Islet precursor cell (in vitro differentiated cells): ENCODE measurements at regions not wholly inside any gene's neighbourhood (a gene's known extent, or its start where the extent isn't known, plus 50 kb on each side); places are given as distances from the start of the nearest gene placed in this dataset.

Experiments
- DNase-seq: peaks from one replicate; pipeline ENCODE4 v3.0.0-alpha.2; 2018

- DNase-seq, result no peak
Observed at GRCh38 chr21:35635261-35635660, 425.1 kb downstream of the SETD4 start.

- no peak for DNase-seq
Observed at GRCh38 chr21:35633501-35633900, 426.8 kb downstream of the SETD4 start.

- no peak for DNase-seq
Observed at GRCh38 chr21:35632711-35633110, 427.6 kb downstream of the SETD4 start.

DNA sequence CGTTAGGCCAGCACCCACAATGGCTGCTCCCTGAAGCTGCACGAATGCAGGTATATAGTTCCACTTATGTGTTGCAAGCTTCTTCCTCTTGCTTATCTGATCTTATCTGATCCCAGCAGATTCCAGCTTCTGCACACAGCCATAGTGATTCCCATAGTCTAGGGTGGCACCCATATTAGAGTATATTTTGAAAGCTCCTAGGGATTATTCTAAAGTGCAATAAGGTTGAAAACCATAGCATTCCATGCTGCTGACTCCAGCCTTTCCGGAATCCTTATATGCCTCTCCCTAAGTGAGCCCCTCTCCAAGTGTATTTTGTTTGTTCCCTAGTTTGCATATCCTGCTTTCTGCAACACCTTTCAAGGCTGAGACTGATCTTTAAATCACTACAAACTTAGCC is 432.0 kb downstream of the SETD4 start:
- no peak for DNase-seq

GRCh38 chr21:35627462-35627861 is 432.9 kb downstream of the SETD4 start:
- DNase-seq, result no peak

GRCh38 chr21:35625576-35625975 is 434.8 kb downstream of the SETD4 start:
- no peak for DNase-seq

- DNase-seq, result no peak
Observed at GRCh38 chr21:35624901-35625300, 435.4 kb downstream of the SETD4 start.

- DNase-seq, result no peak
Observed at GRCh38 chr21:35622612-35623011, 437.7 kb downstream of the SETD4 start.

GRCh38 chr21:35619184-35619583 is 441.1 kb downstream of the SETD4 start:
- DNase-seq, result peak; percentile 81

DNA sequence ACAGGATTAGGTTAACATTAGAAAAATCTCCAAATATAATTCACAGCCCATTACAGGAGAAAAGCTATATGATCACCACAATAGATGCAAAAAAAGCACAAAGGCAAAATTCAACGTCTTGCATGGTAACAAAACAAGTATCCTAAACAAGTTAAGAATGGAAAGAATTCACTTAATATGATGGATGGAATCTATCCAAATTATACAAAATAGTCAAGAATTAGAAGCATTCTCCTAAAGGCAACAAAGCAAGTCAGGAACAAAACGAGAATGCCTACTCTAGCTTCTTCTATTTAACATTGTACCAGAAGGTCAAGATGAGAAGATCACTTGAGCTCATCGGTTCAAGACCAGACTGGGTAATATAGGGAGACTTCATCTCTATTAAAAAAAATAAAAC is 442.8 kb downstream of the SETD4 start:
- no peak for DNase-seq

DNA sequence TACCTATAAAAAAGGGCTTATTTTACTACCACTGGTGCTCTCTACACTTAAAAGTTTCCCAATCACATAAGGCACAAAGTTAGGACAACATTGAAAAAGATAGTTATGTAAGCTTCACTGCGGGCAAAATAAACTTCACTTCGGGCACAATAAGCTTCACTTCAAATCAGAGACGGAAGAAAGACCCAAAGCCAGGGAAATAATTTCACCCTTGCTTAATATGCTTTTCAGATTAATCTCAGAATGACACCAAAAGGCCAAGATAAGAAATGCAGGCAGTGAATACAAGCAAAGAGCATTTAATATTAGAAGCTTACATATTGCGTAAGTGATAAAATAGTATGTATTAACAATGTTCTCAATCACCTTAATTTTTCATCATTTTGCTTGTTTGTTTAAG is 444.2 kb downstream of the SETD4 start:
- no peak for DNase-seq

GRCh38 chr21:35615325-35615724 is 445.0 kb downstream of the SETD4 start:
- DNase-seq, result no peak

GRCh38 chr21:35614396-35614921 is 445.9 kb downstream of the SETD4 start:
- DNase-seq, result peak; percentile 86

DNA sequence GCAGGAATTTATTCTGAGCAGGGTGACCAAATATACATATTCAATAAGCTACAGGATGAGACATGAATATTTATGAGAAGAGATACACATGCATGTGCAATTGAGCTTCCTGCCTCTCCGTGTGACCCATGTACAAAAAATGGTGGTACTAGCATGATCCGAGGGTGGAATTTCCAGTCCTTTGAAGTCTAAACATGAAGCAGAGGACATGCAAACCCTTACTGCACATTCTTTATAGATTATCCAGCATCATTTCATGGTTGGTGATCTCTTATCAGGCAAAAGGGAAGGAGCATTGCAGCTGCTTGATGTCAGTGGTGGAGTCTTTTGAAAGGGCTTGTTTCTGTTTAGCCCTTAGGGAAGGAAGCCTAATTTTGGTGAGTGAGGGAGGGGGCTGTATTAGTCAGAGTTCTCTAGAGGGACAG is 448.6 kb downstream of the SETD4 start:
- DNase-seq, result peak; percentile 69

DNA sequence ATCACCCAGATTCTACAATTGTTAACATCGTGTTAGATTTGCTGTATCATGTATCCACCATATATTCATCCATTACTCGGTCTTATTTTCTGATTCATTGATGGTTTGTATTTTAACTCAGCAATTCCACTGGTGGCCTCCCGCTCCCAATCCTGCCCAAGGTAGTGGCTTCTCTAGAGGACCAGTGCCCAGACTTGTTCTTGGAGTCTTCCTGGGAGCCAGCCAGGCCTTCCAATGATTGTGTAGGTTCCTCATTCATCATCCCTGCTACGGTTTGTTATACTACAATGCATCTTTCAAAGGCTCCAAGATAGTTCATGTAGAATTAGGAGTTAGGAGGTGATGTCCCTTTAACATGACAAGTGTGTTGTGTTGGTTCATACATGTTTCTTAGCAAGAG is 451.1 kb downstream of the SETD4 start:
- no peak for DNase-seq

DNA sequence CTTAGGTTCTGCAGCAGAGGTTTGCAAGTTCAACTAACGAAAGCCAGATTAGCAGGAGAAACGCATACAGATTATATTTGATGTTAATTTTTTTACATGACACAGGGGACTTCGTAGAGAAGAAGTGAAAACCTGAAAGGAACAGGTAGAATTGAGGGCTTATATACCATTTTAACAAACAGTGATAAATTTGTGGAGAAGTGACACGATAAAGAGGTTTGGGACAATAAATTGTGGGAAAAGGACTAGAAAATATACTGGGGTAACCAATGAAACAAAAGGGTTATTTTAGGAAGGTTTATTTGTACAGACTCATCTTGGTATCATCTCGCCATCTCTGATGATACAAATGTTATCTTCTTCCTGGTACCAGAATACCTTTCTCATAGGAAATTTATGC is 452.9 kb downstream of the SETD4 start:
- no peak for DNase-seq

GRCh38 chr21:35606578-35606977 is 453.7 kb downstream of the SETD4 start:
- no peak for DNase-seq

GRCh38 chr21:35606146-35606545 is 454.2 kb downstream of the SETD4 start:
- no peak for DNase-seq

DNA sequence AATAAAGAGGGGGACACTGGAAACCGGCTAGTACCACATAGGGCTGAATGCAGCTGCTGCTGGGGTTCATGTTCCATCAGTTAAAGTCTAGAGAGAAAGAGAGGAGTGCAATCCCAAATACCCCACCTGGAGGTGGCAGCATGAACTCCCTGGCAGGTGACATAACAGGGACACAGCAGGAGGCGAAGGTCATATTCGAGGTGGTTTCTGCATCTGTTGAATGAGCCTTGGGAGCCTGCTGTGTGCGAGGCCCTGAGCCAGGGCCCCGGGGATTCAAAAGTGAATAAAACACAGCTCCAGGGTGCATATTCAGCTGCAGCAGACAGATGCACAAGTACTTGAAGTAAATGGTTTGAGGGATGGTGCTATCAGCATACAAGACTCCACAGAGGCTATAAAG is 456.8 kb downstream of the SETD4 start:
- DNase-seq, result no peak

DNA sequence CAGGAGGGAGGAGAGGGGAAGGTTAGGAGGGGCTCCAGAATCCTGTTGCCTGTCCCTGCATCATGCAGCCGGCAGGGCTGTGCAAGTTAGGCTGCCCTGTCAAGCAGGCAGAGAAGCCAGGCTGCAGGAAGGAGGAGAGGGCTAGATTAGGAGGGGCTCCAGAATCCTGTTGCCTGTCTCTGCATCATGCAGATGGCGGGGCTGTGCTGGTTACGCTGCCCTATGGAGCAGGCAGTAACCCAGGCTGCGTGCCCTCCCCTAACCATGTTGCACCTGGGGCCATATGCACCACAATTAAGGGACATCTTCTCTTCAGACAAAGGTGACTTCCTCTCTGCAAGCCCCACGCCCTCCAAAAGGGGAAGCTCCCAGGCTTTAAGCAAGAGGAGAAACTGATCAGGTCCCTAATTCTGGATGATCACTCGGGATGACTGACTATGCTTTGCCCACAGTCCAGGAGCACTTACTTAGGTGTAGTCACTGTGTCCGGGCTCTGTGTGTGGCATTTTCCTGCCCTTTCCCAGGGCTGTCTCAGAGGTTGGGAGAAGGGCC is 457.4 kb downstream of the SETD4 start:
- no peak for DNase-seq

GRCh38 chr21:35601211-35601610 is 459.1 kb downstream of the SETD4 start:
- no peak for DNase-seq

- no peak for DNase-seq
Observed at GRCh38 chr21:35599164-35599563, 461.2 kb downstream of the SETD4 start.

DNA sequence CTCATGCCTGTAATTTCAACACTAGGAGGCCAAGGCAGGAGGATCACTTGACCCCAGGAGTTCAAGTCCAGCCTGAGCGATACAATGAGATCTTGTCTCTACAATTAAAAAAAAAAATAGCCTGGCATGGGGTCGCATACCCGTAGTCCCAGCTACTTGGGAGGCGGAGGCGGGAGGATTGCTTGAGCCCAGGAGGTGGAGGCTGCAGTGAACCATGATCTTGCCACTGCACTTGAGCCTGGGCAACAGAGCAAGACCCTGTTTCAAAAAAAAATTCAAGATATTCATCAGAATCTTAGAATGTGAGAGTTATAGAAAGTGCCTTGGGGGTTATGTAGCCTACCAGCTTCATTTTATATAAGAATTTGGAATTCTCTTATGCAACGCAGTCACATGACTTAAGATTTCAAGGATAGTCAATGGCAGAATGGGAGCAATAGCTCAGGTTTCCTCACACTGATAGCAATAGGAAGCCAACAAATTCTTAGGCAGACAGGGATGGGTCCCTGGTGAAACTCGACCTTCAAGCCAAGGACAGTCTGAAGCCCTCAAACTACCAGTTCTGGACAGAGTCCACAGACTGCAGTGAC is 462.5 kb downstream of the SETD4 start:
- no peak for DNase-seq

- no peak for DNase-seq
Observed at GRCh38 chr21:35594905-35595304, 465.4 kb downstream of the SETD4 start.

DNA sequence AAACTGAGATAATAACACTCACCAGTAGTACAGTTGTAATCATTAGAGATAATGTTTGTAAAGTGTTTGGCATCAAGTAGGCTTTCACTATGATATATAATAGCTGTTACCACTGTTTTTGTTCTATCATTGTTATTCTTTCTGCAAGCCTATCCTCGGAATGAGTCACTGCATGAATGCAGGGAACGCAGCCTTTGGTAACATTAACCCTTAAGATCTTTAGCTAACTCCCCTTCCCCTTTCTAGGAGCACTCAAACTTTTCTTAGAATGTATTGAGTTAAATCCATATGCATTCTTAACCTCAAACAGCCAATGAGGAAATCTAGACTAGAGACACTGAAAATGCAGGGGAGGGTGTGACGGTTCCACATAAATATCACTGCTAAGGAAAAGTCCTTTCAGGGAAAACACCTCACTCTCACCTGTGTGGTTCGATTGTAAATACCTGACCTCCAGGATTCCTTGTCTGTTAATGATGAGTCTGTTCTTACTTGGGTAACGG is 467.3 kb downstream of the SETD4 start:
- no peak for DNase-seq
